ENCODE measurements at regions not wholly inside any gene's neighbourhood (a gene's known extent, or its start where the extent isn't known, plus 50 kb on each side); places are given as distances from the start of the nearest gene placed in this dataset.

DNA sequence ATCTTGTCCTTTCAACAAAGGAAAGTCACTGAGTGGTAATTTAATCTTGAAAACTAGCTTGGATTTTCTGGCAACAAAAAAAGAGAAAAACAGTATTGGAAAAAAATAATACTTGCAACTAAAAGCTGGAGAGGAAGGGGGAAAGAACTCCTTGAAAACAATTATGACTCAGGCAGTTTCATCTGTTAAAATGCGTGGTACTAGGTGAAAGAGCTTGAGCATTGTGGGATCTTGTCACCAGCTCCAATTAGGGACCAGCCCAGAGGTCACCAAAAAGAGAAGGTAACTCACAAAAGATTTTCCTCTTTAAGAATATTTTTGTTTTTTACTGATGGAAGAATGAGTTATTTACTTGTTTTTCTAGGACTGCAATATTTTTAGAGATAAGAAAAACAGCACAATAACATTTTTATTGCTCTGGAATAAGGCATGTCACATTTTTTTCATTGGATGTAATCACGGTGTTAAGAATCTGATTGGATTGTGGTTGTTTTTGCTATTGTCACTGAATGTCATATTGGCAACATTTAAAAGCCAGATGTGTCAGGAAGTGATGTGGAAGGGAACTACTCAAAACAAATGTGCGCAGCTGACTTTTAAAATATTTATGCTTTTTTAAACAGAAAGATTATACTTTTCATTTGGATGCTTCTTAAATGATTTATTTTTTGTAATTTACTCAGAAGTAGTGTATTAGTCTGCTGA lies 78.5 kb upstream of the ADAMTS5 start:
- Histone ChIP-seq H3K79me2 (ENCODE audit: control insufficient read depth, insufficient read depth, low read length) (no peaks in the 10 kb centered on the region), H4K20me1 (replicated peaks; ENCODE audit: control insufficient read depth, extremely low read depth, insufficient read depth, low read length) (no peaks in the 10 kb centered on the region), H2AFZ (ENCODE audit: low read depth, low read length) (no peak overlapping the region), H3K36me3 (ENCODE audit: control insufficient read depth in 2 of 2, extremely low read depth in 1 of 2, insufficient read depth in 2 of 2, low read length in 2 of 2) (no peaks in the 10 kb centered on the region), H3K9me3 (replicated peaks; ENCODE audit: control insufficient read depth, insufficient read depth, low read length) (no peaks in the 10 kb centered on the region), H3K9ac (replicated peaks; ENCODE audit: extremely low read depth, insufficient read depth, low read length) (no peak overlapping the region), H3K27ac (ENCODE audit: insufficient read depth, low read depth, low read length) (no peak overlapping the region), H3K27me3 (ENCODE audit: control insufficient read depth in 2 of 2, insufficient read depth in 2 of 2, low read length in 2 of 2) (no peaks in the 10 kb centered on the region), H3K4me3 (replicated peaks in 1 of 3; ENCODE audit: insufficient read depth in 1 of 3, low read depth in 1 of 3, low read length in 3 of 3) (no peak overlapping the region), H3K4me2 (ENCODE audit: insufficient read depth, low read length) (no peak overlapping the region), H3K9me1 (replicated peaks; ENCODE audit: control insufficient read depth, extremely low read depth, insufficient read depth, low read length) (no peaks in the 10 kb centered on the region), H3K4me1 (ENCODE audit: control insufficient read depth, extremely low read depth, insufficient read depth, low read length) (no peaks in the 10 kb centered on the region)
- DNase-seq (ENCODE audit: low read depth, low spot score) (no peak), FAIRE-seq (no peak)
- dilution Hi-C loops (cut with MboI; ENCODE audit: extremely low pct_ligation_motif_present, low sequenced_read_pairs) (no loop called here), intact Hi-C loops (cut with micrococcal nuclease) (no loop called here)
- ChIA-PET CTCF (interaction anchor here (1.6 kb wide), 1 partner anchor 655 kb away, joined by 4 read pairs; no protein-coding TSS in a partner anchor), POLR2A (no interaction called here)
- BruUV-seq (replicated peaks), result no TSS peak
- TF ChIP-seq GATA2 (IDR thresholded peaks at IDR 0.05; ENCODE audit: insufficient read depth, insufficient read length, low read depth, low read length), result no peak
- TF ChIP-seq POLR2A (IDR thresholded peaks at IDR 0.05; ENCODE audit: low read depth, low read length), result no peak
- TF ChIP-seq JUN (IDR thresholded peaks at IDR 0.05; ENCODE audit: borderline replicate concordance, insufficient read depth, insufficient read length, low read depth), result no peak
- TF ChIP-seq, protein P1, sequence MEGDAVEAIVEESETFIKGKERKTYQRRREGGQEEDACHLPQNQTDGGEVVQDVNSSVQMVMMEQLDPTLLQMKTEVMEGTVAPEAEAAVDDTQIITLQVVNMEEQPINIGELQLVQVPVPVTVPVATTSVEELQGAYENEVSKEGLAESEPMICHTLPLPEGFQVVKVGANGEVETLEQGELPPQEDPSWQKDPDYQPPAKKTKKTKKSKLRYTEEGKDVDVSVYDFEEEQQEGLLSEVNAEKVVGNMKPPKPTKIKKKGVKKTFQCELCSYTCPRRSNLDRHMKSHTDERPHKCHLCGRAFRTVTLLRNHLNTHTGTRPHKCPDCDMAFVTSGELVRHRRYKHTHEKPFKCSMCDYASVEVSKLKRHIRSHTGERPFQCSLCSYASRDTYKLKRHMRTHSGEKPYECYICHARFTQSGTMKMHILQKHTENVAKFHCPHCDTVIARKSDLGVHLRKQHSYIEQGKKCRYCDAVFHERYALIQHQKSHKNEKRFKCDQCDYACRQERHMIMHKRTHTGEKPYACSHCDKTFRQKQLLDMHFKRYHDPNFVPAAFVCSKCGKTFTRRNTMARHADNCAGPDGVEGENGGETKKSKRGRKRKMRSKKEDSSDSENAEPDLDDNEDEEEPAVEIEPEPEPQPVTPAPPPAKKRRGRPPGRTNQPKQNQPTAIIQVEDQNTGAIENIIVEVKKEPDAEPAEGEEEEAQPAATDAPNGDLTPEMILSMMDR (IDR thresholded peaks at IDR 0.05; ENCODE audit: extremely low read depth in 1 of 2, insufficient read depth in 1 of 2, low read depth in 1 of 2, low read length in 2 of 2), result no peak

DNA sequence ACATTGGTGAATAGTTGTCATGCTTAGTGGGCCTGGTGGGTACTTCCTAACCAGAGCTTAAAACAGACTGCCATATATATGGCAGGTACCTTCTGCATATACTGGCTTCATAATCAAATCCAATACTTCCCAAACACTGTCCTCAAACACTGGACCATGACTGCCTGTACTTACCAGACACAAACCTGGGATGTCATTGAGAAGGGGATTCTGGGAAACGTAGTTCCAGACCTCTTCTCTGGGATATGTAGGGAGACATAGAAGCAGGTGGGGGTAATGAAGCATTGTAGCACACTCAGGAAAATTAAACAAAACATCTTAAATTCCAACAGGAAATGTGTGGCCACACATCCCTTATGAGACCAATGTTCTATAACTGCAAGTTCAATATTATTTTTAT lies 76.5 kb upstream of the ADAMTS5 start:
- H3K9me3 ChIP-seq (replicated peaks; ENCODE audit: control insufficient read depth, insufficient read depth, low read length), result no peaks in the 10 kb centered on the region
- no peaks in the 10 kb centered on the region for H3K79me2 ChIP-seq (ENCODE audit: control insufficient read depth, insufficient read depth, low read length)
- BruUV-seq (replicated peaks), result no TSS peak
- H3K27ac ChIP-seq (ENCODE audit: insufficient read depth, low read depth, low read length), result no peak overlapping the region
- no peaks in the 10 kb centered on the region for H4K20me1 ChIP-seq (replicated peaks; ENCODE audit: control insufficient read depth, extremely low read depth, insufficient read depth, low read length)
- no peak for DNase-seq (ENCODE audit: low read depth, low spot score)
- FAIRE-seq, result no peak
- dilution Hi-C loops (cut with MboI; ENCODE audit: extremely low pct_ligation_motif_present, low sequenced_read_pairs), result no loop called here
- POLR2A ChIA-PET, result no interaction called here
- no peak overlapping the region for H3K4me2 ChIP-seq (ENCODE audit: insufficient read depth, low read length)
- CTCF ChIA-PET, result no interaction called here
- H3K36me3 ChIP-seq (ENCODE audit: control insufficient read depth in 2 of 2, extremely low read depth in 1 of 2, insufficient read depth in 2 of 2, low read length in 2 of 2), result no peaks in the 10 kb centered on the region
- H3K4me1 ChIP-seq (ENCODE audit: control insufficient read depth, extremely low read depth, insufficient read depth, low read length), result no peaks in the 10 kb centered on the region
- H2AFZ ChIP-seq (ENCODE audit: low read depth, low read length), result no peak overlapping the region
- H3K9ac ChIP-seq (replicated peaks; ENCODE audit: extremely low read depth, insufficient read depth, low read length), result no peak overlapping the region
- TF ChIP-seq POLR2A (IDR thresholded peaks at IDR 0.05; ENCODE audit: low read depth, low read length) (no peak), MAX (IDR thresholded peaks at IDR 0.05; ENCODE audit: insufficient read depth, insufficient read length) (no peak), FOS (IDR thresholded peaks at IDR 0.05; ENCODE audit: borderline replicate concordance, insufficient read depth, low read length) (no peak), JUN (IDR thresholded peaks at IDR 0.05; ENCODE audit: borderline replicate concordance, insufficient read depth, insufficient read length, low read depth) (no peak), POLR2AphosphoS5 (IDR thresholded peaks at IDR 0.05; ENCODE audit: insufficient read depth, low read depth, low read length) (no peak), EZH2 (IDR thresholded peaks at IDR 0.05; ENCODE audit: borderline replicate concordance, low read depth, low read length, severe bottlenecking) (no peak), MYC (IDR thresholded peaks at IDR 0.05; ENCODE audit: low read depth, low read length) (no peak), GATA2 (IDR thresholded peaks at IDR 0.05; ENCODE audit: insufficient read depth, insufficient read length, low read depth, low read length) (no peak)
- TF ChIP-seq, protein P1 (IDR thresholded peaks at IDR 0.05; ENCODE audit: extremely low read depth in 1 of 2, insufficient read depth in 1 of 2, low read depth in 1 of 2, low read length in 2 of 2), result no peak
- H3K9me1 ChIP-seq (replicated peaks; ENCODE audit: control insufficient read depth, extremely low read depth, insufficient read depth, low read length), result no peaks in the 10 kb centered on the region
- no peaks in the 10 kb centered on the region for H3K27me3 ChIP-seq (ENCODE audit: control insufficient read depth in 2 of 2, insufficient read depth in 2 of 2, low read length in 2 of 2)
- H3K4me3 ChIP-seq (replicated peaks in 1 of 3; ENCODE audit: insufficient read depth in 1 of 3, low read depth in 1 of 3, low read length in 3 of 3), result no peak overlapping the region
- intact Hi-C loops (cut with micrococcal nuclease), result no loop called here
